ENCODE measurements at regions not wholly inside any gene's neighbourhood (a gene's known extent, or its start where the extent isn't known, plus 50 kb on each side); places are given as distances from the start of the nearest gene placed in this dataset.

GRCh38 chr7:51458693-51459092 lies 142.1 kb upstream of the COBL start:
- TF ChIP-seq CTCF (IDR thresholded peaks at IDR 0.05) (no peak), POLR2AphosphoS5 (IDR thresholded peaks at IDR 0.05) (no peak)

All from breast epithelium (tissue), 3 donors.